H9 (cell line): ENCODE measurements at regions not wholly inside any gene's neighbourhood (a gene's known extent, or its start where the extent isn't known, plus 50 kb on each side); places are given as distances from the start of the nearest gene placed in this dataset.

Experiments used
- DNase-seq: peaks from one replicate; pipeline ENCODE4 v3.0.0-alpha.2; 2017
- H2AFZ ChIP-seq: one replicate; pipeline ENCODE4 v1.6.1; 2013; ENCODE audit warnings: mild to moderate bottlenecking, low read length, control low read depth, moderate library complexity
- H2AK5ac ChIP-seq: 2 replicates; pipeline ENCODE4 v1.6.1; 2013; ENCODE audit warnings: low read length, control low read depth, mixed read lengths; ENCODE audit not compliant: insufficient read length
- H2BK120ac ChIP-seq: one replicate; pipeline ENCODE4 v1.6.1; 2013; ENCODE audit warnings: low read depth, mild to moderate bottlenecking, low read length, control low read depth, inconsistent platforms; ENCODE audit not compliant: poor library complexity, severe bottlenecking
- H2BK12ac ChIP-seq: 2 replicates; pipeline ENCODE4 v1.6.1; 2013; ENCODE audit warnings: low read length, control low read depth, mixed read lengths, low read depth; ENCODE audit not compliant: insufficient read length
- H2BK15ac ChIP-seq: 2 replicates; pipeline ENCODE4 v1.6.1; 2013; ENCODE audit warnings: low read depth, low read length, control low read depth
- H2BK20ac ChIP-seq: one replicate; pipeline ENCODE4 v1.6.1; 2013; ENCODE audit warnings: low read depth, mild to moderate bottlenecking, low read length, control low read depth, inconsistent platforms; ENCODE audit not compliant: poor library complexity, severe bottlenecking
- H2BK5ac ChIP-seq: 2 replicates; pipeline ENCODE4 v1.6.1; 2013; ENCODE audit warnings: low read length, control low read depth, mixed read lengths; ENCODE audit not compliant: insufficient read length
- H3K14ac ChIP-seq: 2 replicates; pipeline ENCODE4 v1.6.1; 2013; ENCODE audit warnings: low read length, control low read depth; ENCODE audit not compliant: insufficient read depth
- H3K18ac ChIP-seq: 2 replicates; pipeline ENCODE4 v1.6.1; 2013; ENCODE audit warnings: low read depth, mild to moderate bottlenecking, mixed read lengths, low read length, control low read depth; ENCODE audit not compliant: insufficient read length
- H3K23ac ChIP-seq: 2 replicates; pipeline ENCODE4 v1.6.1; 2013; ENCODE audit warnings: low read length, control low read depth, mixed read lengths, low read depth; ENCODE audit not compliant: insufficient read length
- H3K23me2 ChIP-seq: 2 replicates; pipeline ENCODE4 v1.6.1; 2013; ENCODE audit warnings: low read depth, mild to moderate bottlenecking, mixed read lengths, low read length, control low read depth; ENCODE audit not compliant: insufficient read length, poor library complexity, severe bottlenecking
- H3K27ac ChIP-seq: 2 replicates; pipeline ENCODE4 v1.5.1; 2013; ENCODE audit warnings: low read length, control low read depth, mixed read lengths, low read depth; ENCODE audit not compliant: insufficient read length
- H3K27me3 ChIP-seq: 2 replicates; pipeline ENCODE4 v1.6.1; 2013; ENCODE audit warnings: low read length, control low read depth, inconsistent platforms; ENCODE audit not compliant: insufficient read depth
- H3K4ac ChIP-seq: 2 replicates; pipeline ENCODE4 v1.6.1; 2013; ENCODE audit warnings: low read depth, mild to moderate bottlenecking, control low read depth, inconsistent platforms, low read length, moderate library complexity
- H3K4me1 ChIP-seq: 2 replicates; pipeline ENCODE4 v1.6.1; 2013; ENCODE audit warnings: low read length, control low read depth, inconsistent platforms; ENCODE audit not compliant: insufficient read depth
- H3K4me2 ChIP-seq: 2 replicates; pipeline ENCODE4 v1.6.1; 2013; ENCODE audit warnings: low read length, control low read depth, mixed read lengths; ENCODE audit not compliant: insufficient read length, insufficient read depth
- H3K56ac ChIP-seq: 2 replicates; pipeline ENCODE4 v1.6.1; 2013; ENCODE audit warnings: low read depth, mild to moderate bottlenecking, mixed read lengths, low read length, control low read depth; ENCODE audit not compliant: insufficient read length
- H3K79me1 ChIP-seq: 2 replicates; pipeline ENCODE4 v1.6.1; 2013; ENCODE audit warnings: low read depth, mild to moderate bottlenecking, moderate library complexity, low read length, control low read depth, inconsistent platforms; ENCODE audit not compliant: insufficient read depth, poor library complexity, severe bottlenecking
- H3K79me2 ChIP-seq: 2 replicates; pipeline ENCODE4 v1.6.1; 2013; ENCODE audit warnings: low read length, control low read depth, inconsistent platforms; ENCODE audit not compliant: insufficient read depth
- H3K9ac ChIP-seq: 2 replicates; pipeline ENCODE4 v1.6.1; 2013; ENCODE audit warnings: low read length, control low read depth, mixed read lengths; ENCODE audit not compliant: insufficient read length; ENCODE audit errors: extremely low read depth
- H3K9me3 ChIP-seq: one replicate; pipeline ENCODE4 v1.6.1; 2013; ENCODE audit warnings: low read depth, low read length, inconsistent platforms; ENCODE audit not compliant: control insufficient read depth
- H3T11ph ChIP-seq: one replicate; pipeline ENCODE4 v1.6.1; 2013; ENCODE audit warnings: mild to moderate bottlenecking, low read length, control low read depth, inconsistent platforms
- H4K20me1 ChIP-seq: one replicate; pipeline ENCODE4 v1.6.1; 2013; ENCODE audit not compliant: control insufficient read depth, insufficient read length, insufficient read depth
- H4K5ac ChIP-seq: 2 replicates; pipeline ENCODE4 v1.6.1; 2013; ENCODE audit warnings: low read depth, mild to moderate bottlenecking, mixed read lengths, low read length, control low read depth; ENCODE audit not compliant: insufficient read length
- H4K8ac ChIP-seq: replicated peaks from 2 replicates; pipeline ENCODE4 v1.6.1; 2013; ENCODE audit warnings: low read length, control low read depth, mixed read lengths, low read depth; ENCODE audit not compliant: insufficient read length
- H4K91ac ChIP-seq: 2 replicates; pipeline ENCODE4 v1.6.1; 2013; ENCODE audit warnings: low read depth, mild to moderate bottlenecking, moderate library complexity, mixed read lengths, low read length, control low read depth; ENCODE audit not compliant: insufficient read length
- H3K27ac Mint-ChIP-seq, 3 experiments: 2 replicates in 2 of 3; 3 replicates in 1 of 3; pipeline ENCODE4 v1.8.0; 2020 to 2021; ENCODE audit warnings: mixed read lengths in 3 of 3, mild to moderate bottlenecking in 1 of 3, moderate library complexity in 1 of 3
- H3K27me3 Mint-ChIP-seq: 2 replicates; pipeline ENCODE4 v1.8.0; 2021; ENCODE audit warnings: low read depth, mild to moderate bottlenecking, moderate library complexity, mixed read lengths
- H3K36me3 Mint-ChIP-seq, 3 experiments: 2 replicates in 2 of 3; 3 replicates in 1 of 3; pipeline ENCODE4 v1.8.0; 2020 to 2021; ENCODE audit warnings: low read depth in 3 of 3, mixed read lengths in 3 of 3; ENCODE audit not compliant: insufficient read depth in 1 of 3
- H3K4me1 Mint-ChIP-seq, 2 experiments: 2 replicates each; pipeline ENCODE4 v1.8.0; 2020; ENCODE audit warnings: mixed read lengths in 2 of 2
- H3K4me3 Mint-ChIP-seq, 2 experiments: 2 replicates in 1 of 2; 3 replicates in 1 of 2; pipeline ENCODE4 v1.8.0; 2020 to 2021; ENCODE audit warnings: mild to moderate bottlenecking in 2 of 2, mixed read lengths in 2 of 2, moderate library complexity in 1 of 2
- H3K9me3 Mint-ChIP-seq, 2 experiments: 2 replicates in 1 of 2; 3 replicates in 1 of 2; pipeline ENCODE4 v1.8.0; 2020; ENCODE audit warnings: mild to moderate bottlenecking in 2 of 2, mixed read lengths in 2 of 2, moderate library complexity in 1 of 2
- CTCF ChIP-seq: fragments of 200-600 bp; sonication (generic); conservative IDR thresholded peaks from 3 replicates; pipeline ENCODE4 v1.8.0; 2021; ENCODE audit warnings: antibody characterized with exemption, mild to moderate bottlenecking
- WGBS: extraction: QIAGEN DNeasy Blood & Tissue Kit; methylation state at CpG from one replicate; pipeline ENCODE4 v1.1.7; 2013; ENCODE audit warnings: missing lambda C conversion rate, low lambda C conversion rate, mixed read lengths; ENCODE audit not compliant: insufficient read length; ENCODE audit errors: extremely low coverage; 5-methylcytosine and 5-hydroxymethylcytosine counted together

DNA sequence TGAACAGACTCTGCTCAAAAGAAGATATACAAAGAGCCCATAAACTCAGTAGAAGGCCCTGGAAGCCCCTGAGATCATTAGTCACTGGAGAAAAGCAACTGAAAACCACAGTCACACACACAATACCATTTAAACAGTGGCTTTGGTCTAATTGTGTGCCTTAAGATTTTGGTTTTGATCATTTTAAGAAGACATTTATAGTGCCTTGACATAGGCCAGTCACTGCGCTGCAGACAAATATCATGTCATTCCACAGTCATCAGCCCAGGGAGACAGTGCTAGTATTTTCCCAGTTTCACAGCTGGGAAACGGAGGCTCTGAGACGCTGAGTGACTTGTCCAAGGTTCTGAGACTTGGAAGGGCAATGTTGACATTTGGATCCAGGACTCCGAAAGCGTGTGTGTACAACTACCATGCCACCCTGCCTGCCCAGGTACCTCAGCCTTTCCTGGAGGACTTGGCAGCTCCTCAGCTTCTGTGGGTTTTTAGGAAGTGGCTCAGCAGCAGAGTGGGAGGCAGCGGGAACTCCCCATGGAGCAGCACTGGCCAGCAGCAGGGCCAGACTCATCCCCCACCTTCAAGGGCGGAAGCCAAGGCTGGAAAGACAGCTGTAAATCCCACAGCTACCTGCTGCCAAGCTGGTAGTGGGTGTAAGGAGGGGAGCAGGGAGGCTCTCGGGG is 173.9 kb downstream of the WDR11 start:
- Histone ChIP-seq H3T11ph (no peak overlapping the region), H3K27me3 (no peaks in the 10 kb centered on the region; the same call in 1 of the 2 replicates), H4K91ac (no peak overlapping the region), H3K18ac (no peak overlapping the region), H4K8ac (no peak overlapping the region), H2BK15ac (no peak overlapping the region), H3K23ac (no peak overlapping the region), H2BK120ac (no peak overlapping the region), H3K14ac (no peak overlapping the region), H2AK5ac (no peak overlapping the region), H3K23me2 (no peaks in the 10 kb centered on the region), H3K27ac (no peak overlapping the region), H4K5ac (no peak overlapping the region), H2BK5ac (no peak overlapping the region), H3K79me2 (no peaks in the 10 kb centered on the region), H3K56ac (no peak overlapping the region), H3K4me2 (no peak overlapping the region), H3K4ac (no peak overlapping the region), H3K4me1 (no peaks in the 10 kb centered on the region), H2BK20ac (no peak overlapping the region), H3K79me1 (no peaks in the 10 kb centered on the region), H4K20me1 (no peaks in the 10 kb centered on the region), H3K9ac (no peak overlapping the region), H2BK12ac (no peak overlapping the region), H2AFZ (no peak overlapping the region), H3K9me3 (no peaks in the 10 kb centered on the region)
- WGBS = no CpG with 5 or more reads among the region's 8 CpGs
- H3K4me1 Mint-ChIP-seq = 0 out of 4 replicates have a peak, but pooled peaks cover 0 to 1% of the 10 kb centered on the region in 2 experiments
- no peaks in the 10 kb centered on the region; the same call in 1 of the 2 replicates for H3K27me3 Mint-ChIP-seq
- no peak for TF ChIP-seq CTCF
- no peak for DNase-seq
- no peak overlapping the region for H3K4me3 Mint-ChIP-seq
- H3K9me3 Mint-ChIP-seq = no peaks in the 10 kb centered on the region
- no peaks in the 10 kb centered on the region for H3K36me3 Mint-ChIP-seq
- H3K27ac Mint-ChIP-seq = no peak overlapping the region
